GM18519 (cell line): ENCODE measurements at regions not wholly inside any gene's neighbourhood (a gene's known extent, or its start where the extent isn't known, plus 50 kb on each side); places are given as distances from the start of the nearest gene placed in this dataset.

ENCODE experiments used
- ATAC-seq: cut with Tn5 transposase; IDR thresholded peaks from one replicate; pipeline ENCODE4 v1.9.1; 2021; ENCODE audit warnings: mild to moderate bottlenecking, moderate library complexity; ENCODE audit not compliant: unreplicated experiment, low FRiP score

DNA sequence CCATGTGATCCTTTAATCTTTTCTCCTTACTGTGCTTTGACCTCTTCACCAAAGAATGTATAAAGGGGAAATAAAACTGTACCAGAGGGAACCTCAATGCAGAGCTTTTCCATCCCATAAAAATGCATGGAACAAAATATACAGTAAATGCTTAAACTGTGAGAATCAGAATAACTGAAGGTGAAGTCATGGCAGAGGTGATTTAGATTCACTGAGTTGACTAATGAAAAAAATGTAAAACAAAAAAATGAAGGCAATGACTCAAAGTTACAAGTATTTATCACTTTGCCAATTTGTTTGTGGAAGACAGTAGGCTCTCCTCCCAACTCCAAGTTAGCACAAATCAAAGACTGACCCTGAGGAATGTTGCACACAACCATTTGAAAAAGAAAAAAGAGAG lies 1331.6 kb upstream of the SORCS1 start:
- no peak for ATAC-seq

DNA sequence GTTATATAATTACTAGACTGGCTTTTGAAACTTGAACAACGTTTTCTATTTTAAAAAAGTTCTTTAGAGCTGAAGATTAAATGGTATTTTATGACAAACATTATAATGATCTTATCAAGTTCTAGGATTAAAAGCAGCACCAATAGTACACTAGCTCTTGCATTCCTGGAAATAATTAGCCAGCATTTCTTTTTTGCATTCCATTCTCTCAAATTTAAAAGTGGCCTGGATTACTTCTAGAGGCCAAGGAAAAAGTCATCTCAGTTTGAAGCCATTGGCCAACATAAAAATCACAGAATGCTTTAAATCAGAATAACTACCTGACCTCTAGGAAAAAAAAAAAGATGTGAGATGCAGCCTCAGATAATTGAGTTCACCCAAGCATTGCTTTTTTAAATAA lies 1326.4 kb upstream of the SORCS1 start:
- no peak for ATAC-seq

- ATAC-seq, result no peak
These were observed 1306.9 kb upstream of the SORCS1 start for GRCh38 chr10:108471420-108471819.

DNA sequence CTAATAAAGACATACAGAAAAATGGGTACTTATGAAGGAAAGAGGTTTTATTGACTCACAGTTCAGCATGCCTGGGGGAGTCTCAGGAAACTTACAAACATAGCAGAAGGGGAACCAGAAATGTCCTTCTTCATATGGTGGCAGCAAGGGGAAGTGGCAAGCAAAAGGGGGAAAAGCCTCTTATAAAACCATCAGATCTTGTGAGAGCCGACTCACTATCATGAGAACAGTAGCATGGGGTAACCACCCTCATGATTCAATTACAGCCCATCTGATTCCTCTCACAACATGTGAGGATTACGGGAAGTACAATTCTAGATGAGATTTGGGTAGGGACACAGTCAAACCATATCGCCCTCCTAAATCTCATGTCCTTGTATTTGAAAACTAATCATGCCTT lies 1305.4 kb upstream of the SORCS1 start:
- no peak for ATAC-seq

DNA sequence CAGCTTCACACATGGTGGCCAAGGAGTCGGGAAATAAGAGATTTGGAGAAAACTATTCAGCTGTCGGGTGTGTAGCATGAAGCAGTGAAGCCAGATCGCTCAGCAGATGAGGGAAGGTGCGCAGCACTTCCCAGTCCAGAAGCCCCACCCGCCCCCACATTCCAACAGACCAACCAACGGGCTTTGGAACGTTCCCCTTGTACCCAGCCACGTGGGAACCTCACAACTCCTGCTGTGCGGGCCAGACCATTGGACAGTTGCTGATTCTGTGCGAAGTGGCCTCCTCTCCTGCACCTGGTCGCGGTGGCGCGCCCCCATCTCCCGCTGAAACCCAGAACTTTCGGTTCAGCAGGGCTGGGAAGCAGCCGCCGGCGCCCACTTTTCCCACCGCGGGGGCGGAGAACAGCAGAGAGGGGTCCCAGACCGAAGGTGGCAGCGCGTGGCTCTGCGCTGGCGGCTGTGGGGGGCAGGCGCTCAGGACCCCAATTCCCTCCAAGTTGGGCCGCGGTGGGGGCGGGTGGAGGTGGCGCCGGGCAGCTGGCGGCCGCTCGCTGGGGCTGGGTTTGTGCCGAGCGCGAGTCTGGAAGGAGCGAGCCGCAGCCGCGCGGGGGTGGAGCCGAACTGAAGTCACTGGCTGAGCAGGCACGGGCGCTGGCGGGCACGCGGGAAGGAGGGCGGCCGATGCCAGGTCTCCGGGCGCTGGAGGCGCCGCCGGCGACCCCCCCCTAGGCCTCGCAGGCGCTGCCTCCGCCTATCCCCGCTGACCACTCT lies 1301.5 kb upstream of the SORCS1 start:
- no peak for ATAC-seq

DNA sequence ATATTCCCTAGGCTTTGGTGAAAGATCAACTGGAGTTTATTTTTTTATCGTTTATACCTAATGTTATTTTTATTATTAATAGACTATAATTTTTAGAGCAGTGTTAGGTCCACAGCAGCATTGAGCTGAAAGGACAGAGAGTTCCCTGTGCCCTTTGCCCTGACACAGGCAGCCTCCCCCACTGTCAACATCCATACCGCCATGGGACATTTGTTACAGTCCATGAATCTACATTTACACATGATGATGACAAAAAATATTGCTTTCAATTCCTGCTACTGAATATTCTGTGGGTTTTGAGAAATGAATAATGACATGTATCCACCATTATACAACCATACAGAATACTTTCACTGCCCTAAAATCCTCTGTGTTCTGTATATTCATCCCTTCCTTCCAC lies 1297.5 kb upstream of the SORCS1 start:
- ATAC-seq, result no peak

- no peak for ATAC-seq
These were observed 1290.3 kb upstream of the SORCS1 start for GRCh38 chr10:108454793-108455192.

DNA sequence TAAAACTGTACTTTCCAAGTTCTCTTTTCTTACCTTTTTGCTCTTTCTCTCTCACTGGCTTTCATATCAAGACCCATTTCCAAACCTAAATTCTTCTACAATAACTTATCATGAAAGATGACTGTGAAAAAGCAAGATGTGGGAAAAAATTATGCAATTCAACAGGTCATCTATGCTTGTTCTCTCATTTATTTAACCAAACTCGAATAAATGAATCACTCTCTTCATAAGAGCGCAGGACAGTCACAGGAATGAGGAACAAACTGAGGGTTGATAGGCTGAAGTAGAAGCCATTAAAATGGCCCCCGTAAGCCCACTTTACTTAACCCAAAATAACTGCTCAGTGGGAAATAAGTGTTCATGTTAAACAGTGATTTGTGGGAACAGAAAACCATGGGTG lies 1289.7 kb upstream of the SORCS1 start:
- no peak for ATAC-seq

GRCh38 chr10:108453166-108453565 lies 1288.7 kb upstream of the SORCS1 start:
- no peak for ATAC-seq

GRCh38 chr10:108452533-108452932 lies 1288.0 kb upstream of the SORCS1 start:
- no peak for ATAC-seq

GRCh38 chr10:108450280-108450679 lies 1285.8 kb upstream of the SORCS1 start:
- no peak for ATAC-seq

- no peak for ATAC-seq
These were observed 1281.2 kb upstream of the SORCS1 start for GRCh38 chr10:108445746-108446145.

GRCh38 chr10:108443636-108444035 lies 1279.1 kb upstream of the SORCS1 start:
- no peak for ATAC-seq

GRCh38 chr10:108439397-108439796 lies 1274.9 kb upstream of the SORCS1 start:
- ATAC-seq, result no peak

DNA sequence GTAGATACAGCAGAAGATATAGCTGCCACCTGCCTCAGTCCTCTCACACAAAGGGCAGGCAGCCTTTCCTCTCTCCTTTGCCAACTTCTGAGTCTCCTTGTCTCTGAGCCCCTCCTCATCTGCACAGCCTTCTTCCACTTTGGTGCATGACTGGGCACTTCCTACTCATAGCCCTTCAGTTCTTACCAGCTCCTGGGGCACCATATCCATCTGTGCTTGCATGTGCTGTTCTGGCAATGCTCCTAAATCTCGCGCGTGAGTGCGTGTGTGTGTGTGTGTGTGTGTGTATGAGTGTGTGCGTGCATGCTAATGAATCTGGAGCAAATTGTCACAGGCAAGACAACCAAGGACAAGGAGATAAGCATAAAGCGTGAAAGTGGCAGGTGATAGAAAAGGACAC lies 1271.6 kb upstream of the SORCS1 start:
- no peak for ATAC-seq

DNA sequence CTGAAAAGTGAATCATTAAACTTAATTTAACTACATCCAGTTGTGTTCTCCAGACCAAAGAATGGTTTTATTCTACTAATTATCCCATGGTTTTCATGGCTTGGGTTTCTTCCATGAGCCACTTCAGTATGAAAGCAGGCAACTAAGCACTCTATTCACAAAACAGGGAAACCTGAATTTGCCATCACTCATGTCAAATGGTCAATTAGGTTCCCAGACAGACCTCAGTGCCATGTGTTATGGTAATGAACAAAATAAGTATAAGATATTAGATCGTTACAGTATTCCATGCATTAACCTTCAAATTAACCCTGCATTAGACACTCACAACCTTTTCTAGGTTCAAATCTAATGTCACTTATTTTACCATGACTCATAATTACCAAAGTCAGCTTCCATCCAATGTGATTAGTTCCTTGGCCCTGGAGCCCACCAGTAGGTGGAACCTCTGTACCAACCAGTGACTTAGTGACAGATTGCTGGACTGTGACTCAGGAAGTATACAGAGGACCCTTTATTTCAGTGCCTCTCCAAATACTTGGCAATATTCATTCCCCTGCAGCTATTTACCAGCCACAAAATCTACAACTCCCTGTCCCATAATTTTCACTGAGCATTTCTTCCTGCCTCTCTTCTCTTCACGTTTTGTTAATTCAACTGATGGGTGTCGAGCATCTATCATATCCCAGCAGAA lies 1270.2 kb upstream of the SORCS1 start:
- ATAC-seq, result no peak

GRCh38 chr10:108427146-108427545 lies 1262.6 kb upstream of the SORCS1 start:
- ATAC-seq, result no peak

GRCh38 chr10:108425283-108425964 lies 1260.9 kb upstream of the SORCS1 start:
- no peak for ATAC-seq

DNA sequence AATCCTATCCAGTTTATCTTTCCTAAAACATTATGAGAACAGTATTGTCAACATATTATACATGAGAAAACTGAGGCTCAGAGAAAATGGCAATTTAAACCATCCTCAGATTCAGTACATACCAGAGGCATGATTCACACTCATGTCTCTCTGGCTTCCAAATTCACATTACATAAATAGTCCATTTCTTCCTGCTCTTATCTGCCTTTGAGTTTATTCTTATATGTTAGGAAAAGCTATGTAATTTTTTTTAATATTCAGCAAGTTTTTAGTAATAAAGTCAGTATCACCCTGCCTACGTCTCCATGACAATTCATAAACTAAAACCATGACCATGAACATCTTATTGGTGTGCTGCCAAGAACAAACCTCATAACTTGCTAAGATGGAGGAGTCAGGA lies 1260.2 kb upstream of the SORCS1 start:
- no peak for ATAC-seq

- no peak for ATAC-seq
These were observed 1257.8 kb upstream of the SORCS1 start for GRCh38 chr10:108422286-108422685.

DNA sequence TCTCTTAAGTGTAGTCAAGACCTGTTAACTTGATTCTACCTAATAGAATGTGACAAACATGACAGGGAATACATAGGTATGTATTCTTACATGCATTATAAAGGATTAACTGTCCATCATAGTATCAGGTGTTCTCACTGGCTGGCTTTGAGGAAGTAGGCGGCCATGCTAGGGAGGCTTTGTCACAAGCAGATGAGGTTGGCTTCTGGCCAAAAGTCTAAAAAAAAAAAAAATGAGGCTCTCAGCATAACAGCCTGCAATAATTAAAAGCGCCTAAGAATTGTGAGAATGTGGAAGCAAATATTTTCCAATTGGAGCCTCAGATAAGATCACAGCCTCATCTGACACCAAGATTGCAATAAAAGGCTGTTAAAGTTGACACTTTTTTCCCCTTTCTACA lies 1256.8 kb upstream of the SORCS1 start:
- no peak for ATAC-seq

DNA sequence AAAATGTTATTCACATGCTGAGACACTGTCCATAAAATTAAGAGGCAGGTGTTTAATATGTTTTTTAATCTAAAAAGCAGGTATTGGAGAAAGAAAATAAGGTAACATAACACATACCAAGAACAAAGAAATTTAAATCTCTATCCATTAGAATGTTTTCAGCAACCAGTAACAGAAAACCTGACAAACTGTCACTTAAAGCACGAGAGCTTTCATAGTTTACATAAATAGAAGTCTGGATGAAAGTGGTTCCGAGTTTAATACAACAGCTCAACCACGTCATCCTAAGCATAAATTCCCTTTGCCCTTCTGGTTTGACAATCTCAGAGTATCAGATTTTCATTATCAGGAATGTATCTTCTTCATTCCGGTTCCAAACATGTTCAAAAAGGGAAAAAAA lies 1249.4 kb upstream of the SORCS1 start:
- ATAC-seq, result no peak
